H1 (cell line): ENCODE measurements at regions not wholly inside any gene's neighbourhood (a gene's known extent, or its start where the extent isn't known, plus 50 kb on each side); places are given as distances from the start of the nearest gene placed in this dataset.

Source experiments
- BCL11A ChIP-seq, 2 experiments: IDR thresholded peaks; one replicate each; pipeline ENCODE4 v1.6.1; 2011; ENCODE audit warnings: low read depth in 2 of 2, low read length in 2 of 2, mild to moderate bottlenecking in 2 of 2
- EP300 ChIP-seq, 2 experiments: IDR thresholded peaks; 1 replicate in 1 of 2; 2 replicates in 1 of 2; pipeline ENCODE4 v1.6.1; 2011 to 2012; ENCODE audit warnings: low read depth in 2 of 2, low read length in 2 of 2, mild to moderate bottlenecking in 2 of 2, borderline replicate concordance in 1 of 2, inconsistent platforms in 1 of 2, moderate library complexity in 1 of 2

- no peak for TF ChIP-seq EP300 (IDR thresholded peaks at IDR 0.05; ENCODE audit: borderline replicate concordance in 1 of 2, low read depth in 2 of 2, low read length in 2 of 2)
- no peak for TF ChIP-seq BCL11A (IDR thresholded peaks at IDR 0.05; ENCODE audit: low read depth in 2 of 2, low read length in 2 of 2)
Measured at GRCh38 chr13:40275155-40275554, 391.3 kb downstream of the FOXO1 start (continued).
